ENCODE measurements at regions not wholly inside any gene's neighbourhood (a gene's known extent, or its start where the extent isn't known, plus 50 kb on each side); places are given as distances from the start of the nearest gene placed in this dataset.

DNA sequence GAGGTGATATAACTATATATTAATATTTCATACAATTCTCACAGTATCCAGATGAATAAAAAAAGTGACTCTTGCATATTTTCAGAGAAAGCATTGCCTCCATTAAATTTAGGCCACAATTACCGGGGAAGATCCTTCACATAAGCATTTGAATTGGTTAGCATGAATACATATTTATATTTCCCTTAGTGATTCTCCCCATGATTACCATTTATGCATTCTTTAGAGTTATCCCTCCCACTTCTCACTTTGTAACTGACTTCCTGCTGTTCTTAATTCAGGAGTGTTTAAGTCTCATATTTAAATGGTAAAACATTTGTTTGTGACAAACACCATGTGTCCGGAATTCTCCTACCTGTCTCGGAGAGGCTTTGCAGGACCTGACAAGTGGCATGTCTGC is 523.4 kb downstream of the CCDC85A start:
- Mint-ChIP-seq H3K36me3 (no peaks in the 10 kb centered on the region), H3K27ac (no peak overlapping the region), H3K9me3 (peaks cover 12 to 20% of the 10 kb centered on the region in 2 donors)
- DNase-seq (ENCODE audit: low spot score in 2 of 2) (no peak), ATAC-seq (no peak)

DNA sequence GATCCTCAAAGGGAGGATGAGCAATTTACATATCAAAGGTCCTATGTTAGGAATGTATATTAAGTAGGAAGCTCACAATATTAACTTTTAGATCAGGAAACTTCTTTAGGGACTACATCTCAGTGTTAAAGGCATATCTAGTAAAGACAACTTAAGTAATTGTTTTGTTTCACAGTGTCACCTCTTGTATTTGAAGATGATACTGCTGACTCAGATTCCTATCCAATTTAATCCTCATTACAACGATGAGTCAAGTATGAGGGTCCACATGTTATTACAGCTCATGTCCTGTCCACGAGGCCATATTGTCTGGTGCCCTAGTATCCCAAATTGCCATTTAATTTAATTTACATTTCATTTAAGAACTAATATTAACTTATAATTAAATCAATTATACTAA is 523.9 kb downstream of the CCDC85A start:
- DNase-seq (ENCODE audit: low spot score in 2 of 2) (no peak), ATAC-seq (no peak)
- H3K9me3 Mint-ChIP-seq, result peaks cover 14 to 21% of the 10 kb centered on the region in 2 donors
- H3K36me3 Mint-ChIP-seq, result no peaks in the 10 kb centered on the region
- H3K27ac Mint-ChIP-seq, result no peak overlapping the region

DNA sequence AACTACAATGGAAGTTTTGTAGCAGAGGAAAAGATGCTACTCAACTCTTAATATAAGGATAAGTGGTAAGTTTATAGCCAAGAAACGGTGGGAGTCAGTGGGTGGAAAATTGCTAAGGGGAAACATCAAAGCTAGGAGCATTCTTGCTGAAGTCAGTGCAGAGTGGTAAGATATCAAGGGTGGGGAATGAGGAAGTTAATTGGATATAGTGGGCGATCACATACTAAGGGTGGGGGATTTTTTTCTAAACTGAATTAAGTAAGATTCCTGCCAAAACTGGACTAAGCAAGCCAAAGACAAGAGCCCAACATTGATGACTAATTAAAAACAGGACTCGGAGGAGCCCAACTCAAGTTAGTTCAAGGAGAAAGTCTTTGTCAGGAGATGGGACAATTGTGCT is 525.4 kb downstream of the CCDC85A start:
- no peak for ATAC-seq
- no peak for DNase-seq (ENCODE audit: low spot score in 2 of 2)
- no peaks in the 10 kb centered on the region for H3K36me3 Mint-ChIP-seq
- H3K9me3 Mint-ChIP-seq, result peaks cover 17 to 18% of the 10 kb centered on the region in 2 donors
- H3K27ac Mint-ChIP-seq, result no peak overlapping the region

DNA sequence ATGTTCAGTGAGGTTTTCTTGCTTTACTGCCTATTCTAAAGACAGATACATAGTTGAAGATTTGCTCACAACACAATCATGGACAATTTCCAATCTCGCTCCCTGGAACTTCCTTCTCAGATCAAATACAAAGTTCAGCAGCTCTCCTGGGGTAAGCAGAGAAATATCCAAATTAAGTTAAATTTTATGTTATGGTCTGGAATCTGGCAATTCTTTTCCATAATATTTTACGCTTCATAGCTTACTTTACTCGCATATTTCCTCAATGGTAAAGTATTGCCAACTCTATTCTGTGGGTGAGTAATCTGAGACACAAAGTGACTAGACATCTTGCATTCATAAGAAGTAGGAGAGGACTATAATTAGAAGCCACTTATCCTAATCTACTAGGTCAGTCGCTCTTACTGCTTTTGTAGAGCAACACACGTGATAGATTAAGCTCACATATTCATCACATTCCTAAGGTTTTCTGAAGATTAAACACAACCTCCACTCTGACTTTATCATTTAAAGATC is 529.4 kb downstream of the CCDC85A start:
- no peak overlapping the region for H3K27ac Mint-ChIP-seq
- no peaks in the 10 kb centered on the region for H3K36me3 Mint-ChIP-seq
- no peak for ATAC-seq
- no peak for DNase-seq (ENCODE audit: low spot score in 2 of 2)
- peaks cover 15 to 21% of the 10 kb centered on the region in 2 donors for H3K9me3 Mint-ChIP-seq

DNA sequence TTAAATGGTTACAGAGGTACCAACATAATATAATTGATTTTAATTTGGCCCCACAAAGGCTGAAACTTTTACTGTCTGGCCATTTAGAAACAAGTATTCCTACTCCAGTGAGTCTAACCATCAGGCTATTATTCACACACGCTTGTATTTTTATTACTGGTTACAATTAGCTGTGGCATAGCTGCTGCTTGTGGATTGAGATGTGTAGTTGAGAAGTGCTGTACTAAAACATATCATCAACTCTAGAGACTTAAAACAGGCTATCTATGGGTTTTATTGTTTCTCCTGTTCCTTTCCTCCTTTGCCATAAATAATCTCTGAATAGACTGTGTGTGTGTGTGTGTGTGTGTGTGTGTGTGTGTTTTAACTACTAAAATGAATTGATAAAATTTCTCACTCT is 530.2 kb downstream of the CCDC85A start:
- H3K36me3 Mint-ChIP-seq, result no peaks in the 10 kb centered on the region
- peaks cover 11 to 16% of the 10 kb centered on the region in 2 donors for H3K9me3 Mint-ChIP-seq
- no peak overlapping the region for H3K27ac Mint-ChIP-seq
- ATAC-seq (no peak), DNase-seq (ENCODE audit: low spot score in 2 of 2) (no peak)

DNA sequence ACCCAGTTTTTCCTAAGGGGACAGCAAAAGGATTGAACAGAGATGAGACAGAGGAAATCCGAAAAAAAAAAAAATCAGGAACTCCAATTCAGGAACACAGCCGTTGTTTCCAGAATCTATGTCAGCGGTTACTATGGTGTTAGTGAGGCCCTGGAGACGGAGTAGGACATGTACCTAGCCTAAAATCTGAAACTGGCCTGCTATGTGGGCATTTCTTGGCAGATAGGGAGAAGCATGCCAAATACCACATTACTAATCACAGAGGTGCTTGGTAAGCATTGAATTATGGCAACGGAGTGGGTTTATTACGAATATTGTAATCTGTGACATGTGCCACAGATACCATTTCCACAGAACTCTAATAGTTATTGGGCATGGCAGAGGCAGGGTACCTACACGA is 530.6 kb downstream of the CCDC85A start:
- peaks cover 12 to 15% of the 10 kb centered on the region in 2 donors for H3K9me3 Mint-ChIP-seq
- no peak overlapping the region for H3K27ac Mint-ChIP-seq
- no peak for ATAC-seq
- DNase-seq (ENCODE audit: low spot score in 2 of 2), result no peak
- peaks cover 0 to 3% of the 10 kb centered on the region in 2 donors for H3K36me3 Mint-ChIP-seq

DNA sequence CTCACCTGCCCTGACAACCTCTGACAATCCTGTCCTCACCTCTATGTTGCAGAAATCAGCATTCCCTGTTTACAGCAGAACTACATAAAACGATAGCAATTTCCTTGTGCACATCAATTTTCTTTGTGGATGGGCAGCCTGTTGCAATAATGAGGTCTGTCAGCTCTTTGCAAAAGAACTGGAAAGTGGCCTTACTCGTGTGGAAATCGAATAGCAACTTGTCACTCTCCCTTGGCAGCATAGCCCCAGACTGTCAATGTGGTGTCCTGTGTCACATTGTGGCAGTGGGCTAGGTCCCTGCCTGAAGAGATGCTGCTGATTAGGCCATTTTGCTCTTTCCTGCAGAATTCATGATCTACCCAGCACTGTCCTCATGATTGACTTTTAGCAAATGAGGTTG is 531.9 kb downstream of the CCDC85A start:
- Mint-ChIP-seq H3K27ac (no peak overlapping the region), H3K36me3 (peaks cover 0 to 5% of the 10 kb centered on the region in 2 donors), H3K9me3 (peaks cover 12 to 19% of the 10 kb centered on the region in 2 donors)
- no peak for DNase-seq (ENCODE audit: low spot score in 2 of 2)
- no peak for ATAC-seq

DNA sequence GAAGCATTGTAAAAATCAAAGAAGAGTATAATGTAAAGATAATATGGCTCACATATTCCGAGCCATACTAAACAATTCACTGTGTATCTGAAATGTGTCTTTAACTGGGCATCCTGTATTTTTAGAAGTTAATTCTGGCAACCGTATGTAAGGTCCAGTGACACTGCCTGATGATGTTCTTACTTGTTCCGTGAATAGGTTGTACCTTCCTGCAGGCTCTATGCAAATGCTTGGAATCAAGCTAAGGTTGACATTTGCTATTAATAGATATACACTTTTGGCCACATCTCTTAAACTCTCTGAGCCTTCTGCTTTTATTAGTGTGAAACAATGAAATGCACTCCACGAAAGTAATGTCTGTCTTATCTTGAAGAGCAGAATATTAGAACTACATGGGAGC is 534.6 kb downstream of the CCDC85A start:
- peaks cover 0 to 5% of the 10 kb centered on the region in 2 donors for H3K36me3 Mint-ChIP-seq
- no peak overlapping the region for H3K27ac Mint-ChIP-seq
- ATAC-seq, result no peak
- DNase-seq (ENCODE audit: low spot score in 2 of 2), result no peak
- peaks cover 18 to 20% of the 10 kb centered on the region in 2 donors for H3K9me3 Mint-ChIP-seq

DNA sequence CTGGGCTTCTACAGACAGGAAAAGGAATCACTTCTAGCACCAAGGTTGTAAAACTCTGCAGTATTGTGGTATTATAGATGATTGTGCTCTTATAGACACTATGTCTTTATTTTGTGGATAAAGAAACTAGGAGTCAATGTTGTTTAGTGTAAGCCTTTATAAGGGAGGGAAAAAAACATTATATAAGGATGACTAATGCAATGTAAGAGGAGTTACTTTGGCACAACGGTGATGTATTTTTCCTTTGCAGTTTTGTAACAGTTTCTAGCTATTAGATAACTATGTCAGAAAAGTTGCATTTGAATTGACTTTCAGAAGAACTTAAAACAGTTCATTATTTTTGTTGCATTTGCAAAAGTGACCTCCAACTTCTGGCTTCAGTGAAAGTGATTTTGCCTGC is 545.4 kb downstream of the CCDC85A start:
- DNase-seq (ENCODE audit: low spot score in 2 of 2) (no peak), ATAC-seq (no peak)
- no peak overlapping the region for H3K27ac Mint-ChIP-seq
- no peaks in the 10 kb centered on the region for H3K36me3 Mint-ChIP-seq
- H3K9me3 Mint-ChIP-seq, result peaks cover 12 to 14% of the 10 kb centered on the region in 2 donors

DNA sequence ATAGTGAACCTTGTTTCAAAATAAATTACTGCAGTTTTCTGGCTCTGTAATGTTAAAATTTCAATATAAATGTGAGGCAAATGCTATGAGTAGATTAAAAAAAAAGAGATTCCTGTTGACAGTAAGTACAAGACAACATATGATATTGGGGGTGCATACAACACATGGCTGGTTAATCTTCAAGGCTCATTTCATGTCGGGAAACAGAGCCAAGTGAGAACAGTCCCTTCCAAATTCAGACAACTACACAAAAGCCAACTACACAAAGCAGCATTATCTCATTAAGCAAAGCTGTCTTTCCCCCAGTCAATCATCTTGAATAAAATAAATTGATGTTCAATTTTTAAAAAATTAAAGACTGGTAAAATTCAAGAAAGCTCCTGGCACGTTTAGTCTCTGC is 549.2 kb downstream of the CCDC85A start:
- DNase-seq (ENCODE audit: low spot score in 2 of 2), result no peak
- H3K36me3 Mint-ChIP-seq, result no peaks in the 10 kb centered on the region
- no peak for ATAC-seq
- H3K27ac Mint-ChIP-seq, result no peak overlapping the region
- peaks cover 11 to 14% of the 10 kb centered on the region in 2 donors for H3K9me3 Mint-ChIP-seq

DNA sequence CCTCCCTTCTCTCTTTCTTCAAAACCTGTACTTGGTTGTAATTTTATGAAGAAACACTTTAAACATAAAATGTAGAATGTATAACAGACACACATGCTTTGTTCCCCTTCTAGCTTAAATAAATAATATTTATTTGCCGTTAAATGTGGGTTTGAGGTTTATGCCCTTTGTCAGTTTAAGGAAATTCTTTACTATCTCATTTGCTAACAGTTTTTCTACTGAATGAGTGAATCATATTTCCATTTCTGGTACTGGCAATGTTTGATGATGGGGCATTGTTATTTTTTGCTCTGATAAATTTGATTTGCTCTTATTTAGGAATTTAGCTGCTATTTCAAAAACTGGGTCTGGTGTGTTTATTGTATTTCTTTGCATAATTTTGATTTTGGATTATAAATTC is 555.6 kb downstream of the CCDC85A start:
- DNase-seq (ENCODE audit: low spot score in 2 of 2) (no peak), ATAC-seq (no peak)
- no peak overlapping the region for H3K27ac Mint-ChIP-seq
- H3K9me3 Mint-ChIP-seq, result peaks cover 11% of the 10 kb centered on the region in 2 donors
- H3K36me3 Mint-ChIP-seq, result no peaks in the 10 kb centered on the region

DNA sequence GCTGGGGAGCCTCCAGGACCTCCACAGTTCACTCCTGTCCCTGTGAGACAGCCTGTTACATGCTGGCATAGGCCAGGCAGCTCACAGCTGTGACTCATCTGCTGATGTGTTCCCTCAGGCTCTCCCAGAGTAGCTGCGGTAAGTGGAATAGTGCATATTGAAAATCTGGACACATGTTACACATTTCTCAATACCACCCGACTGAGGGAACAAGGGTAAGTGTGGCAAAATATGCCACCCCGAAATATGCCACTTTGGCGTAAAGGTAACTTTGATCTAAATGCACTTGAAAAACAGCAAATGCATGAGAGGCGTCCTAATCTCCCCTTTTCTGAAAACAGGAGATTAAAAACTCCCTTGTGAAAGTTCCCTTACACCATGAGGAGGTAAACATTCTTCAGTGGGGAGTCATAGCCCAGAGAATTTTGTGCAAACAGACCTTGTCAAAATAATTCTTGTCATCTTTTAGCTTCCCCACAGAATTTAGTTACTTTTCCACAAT is 557.9 kb downstream of the CCDC85A start:
- ATAC-seq, result no peak
- Mint-ChIP-seq H3K36me3 (no peaks in the 10 kb centered on the region), H3K27ac (no peak overlapping the region), H3K9me3 (peaks cover 5 to 8% of the 10 kb centered on the region in 2 donors)
- no peak for DNase-seq (ENCODE audit: low spot score in 2 of 2)

DNA sequence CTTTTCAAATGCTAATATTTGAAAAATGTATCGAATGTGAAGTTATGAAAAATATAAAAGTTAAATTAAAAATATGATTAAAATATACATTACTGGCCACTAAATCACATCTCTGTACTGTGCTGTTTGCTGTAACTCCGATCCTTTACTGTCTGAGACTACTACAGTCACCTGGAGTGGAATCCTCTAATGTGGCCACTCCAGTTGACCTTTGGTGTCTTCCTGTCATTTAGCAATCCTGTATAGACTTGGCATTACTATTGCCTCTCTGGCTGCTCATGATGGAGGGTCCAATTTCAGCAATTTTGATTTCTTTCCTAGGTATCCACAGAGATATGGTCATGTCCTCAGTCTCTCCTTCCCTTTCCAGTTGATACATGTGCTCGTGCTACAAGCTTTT is 560.0 kb downstream of the CCDC85A start:
- Mint-ChIP-seq H3K36me3 (no peaks in the 10 kb centered on the region), H3K9me3 (peaks cover 5 to 12% of the 10 kb centered on the region in 2 donors), H3K27ac (no peak overlapping the region)
- no peak for ATAC-seq
- DNase-seq (ENCODE audit: low spot score in 2 of 2), result no peak

DNA sequence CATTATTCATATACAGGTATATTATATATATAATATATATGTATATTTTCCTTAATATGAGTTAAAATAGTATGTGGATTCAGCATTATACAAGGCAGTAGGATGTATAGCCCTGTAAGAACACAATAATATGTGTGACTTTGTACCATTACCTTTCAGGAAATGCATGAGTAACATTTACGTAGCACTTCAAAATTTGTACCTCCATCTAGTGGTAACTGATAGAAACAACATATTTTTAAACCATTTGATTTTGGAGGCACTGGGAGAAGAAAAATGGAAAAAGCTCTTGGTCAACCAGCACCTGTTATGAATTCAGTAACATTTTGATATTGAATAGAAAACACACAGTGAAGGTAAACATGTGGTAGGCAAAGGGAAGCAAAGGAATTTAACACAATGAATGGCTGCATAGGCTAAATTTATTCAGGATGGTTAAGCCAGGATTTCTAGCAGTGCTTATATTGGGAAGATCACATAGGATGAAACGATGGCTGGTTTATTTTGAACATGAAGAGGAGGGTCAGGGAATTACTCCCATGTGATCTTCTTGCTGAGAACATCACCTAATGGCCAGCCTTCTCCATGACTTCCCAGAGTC is 565.5 kb downstream of the CCDC85A start:
- H3K36me3 Mint-ChIP-seq, result no peaks in the 10 kb centered on the region
- no peak for DNase-seq (ENCODE audit: low spot score in 2 of 2)
- H3K27ac Mint-ChIP-seq, result no peak overlapping the region
- H3K9me3 Mint-ChIP-seq, result peaks cover 0 to 4% of the 10 kb centered on the region in 2 donors
- ATAC-seq, result no peak

DNA sequence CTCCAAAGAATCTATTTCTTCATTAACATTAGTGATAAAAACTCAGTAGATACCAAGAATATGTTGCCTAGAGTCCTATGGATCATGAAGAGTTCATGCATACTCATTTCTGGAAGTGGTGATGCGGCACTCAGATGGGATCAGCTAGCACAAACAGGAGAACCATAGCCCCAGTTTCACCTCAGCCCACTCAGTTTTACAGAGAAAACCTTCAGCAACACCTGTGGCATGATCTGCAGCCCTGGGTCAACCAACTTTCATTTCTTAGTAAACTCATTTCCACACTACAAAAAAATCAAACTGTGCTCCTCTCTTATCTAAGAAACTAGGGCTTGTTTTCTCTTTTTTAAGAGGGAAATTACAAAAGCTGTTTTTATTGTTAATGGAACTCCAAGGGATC is 569.4 kb downstream of the CCDC85A start:
- ATAC-seq, result no peak
- no peak overlapping the region for H3K27ac Mint-ChIP-seq

DNA sequence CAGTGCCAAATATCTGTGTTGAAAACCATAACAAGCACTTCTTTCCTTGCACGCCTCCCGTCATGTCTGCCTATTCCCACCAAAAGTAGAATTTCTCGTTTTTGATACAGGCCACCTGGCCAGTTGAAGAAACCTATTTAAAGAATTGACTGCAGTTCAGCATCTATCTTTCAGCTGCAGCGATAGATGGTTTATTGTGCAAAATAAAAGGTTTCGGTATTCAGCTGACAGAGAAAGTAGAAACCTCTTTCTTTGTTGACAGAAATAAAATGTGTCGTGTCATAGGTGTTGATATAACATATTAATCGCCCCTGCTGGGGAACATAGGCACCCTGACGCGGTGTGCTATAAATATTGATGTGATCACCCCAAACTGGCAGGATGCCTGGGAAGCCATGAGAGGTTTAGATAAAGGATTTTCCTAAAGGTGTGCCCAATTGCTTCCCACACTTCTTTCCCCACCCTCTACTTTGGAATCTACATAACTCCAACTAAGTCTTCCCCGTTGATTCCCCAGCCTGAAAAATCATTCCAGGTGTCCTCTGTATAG is 570.4 kb downstream of the CCDC85A start:
- Mint-ChIP-seq H3K36me3 (no peaks in the 10 kb centered on the region), H3K27ac (no peak overlapping the region), H3K9me3 (peaks cover 5 to 14% of the 10 kb centered on the region in 2 donors)
- ATAC-seq (no peak), DNase-seq (ENCODE audit: low spot score in 2 of 2) (no peak)

More for the DNA sequence above, 569.4 kb downstream of the CCDC85A start:
- Mint-ChIP-seq H3K36me3 (no peaks in the 10 kb centered on the region), H3K9me3 (peaks cover 0 to 8% of the 10 kb centered on the region in 2 donors)
- no peak for DNase-seq (ENCODE audit: low spot score in 2 of 2)

DNA sequence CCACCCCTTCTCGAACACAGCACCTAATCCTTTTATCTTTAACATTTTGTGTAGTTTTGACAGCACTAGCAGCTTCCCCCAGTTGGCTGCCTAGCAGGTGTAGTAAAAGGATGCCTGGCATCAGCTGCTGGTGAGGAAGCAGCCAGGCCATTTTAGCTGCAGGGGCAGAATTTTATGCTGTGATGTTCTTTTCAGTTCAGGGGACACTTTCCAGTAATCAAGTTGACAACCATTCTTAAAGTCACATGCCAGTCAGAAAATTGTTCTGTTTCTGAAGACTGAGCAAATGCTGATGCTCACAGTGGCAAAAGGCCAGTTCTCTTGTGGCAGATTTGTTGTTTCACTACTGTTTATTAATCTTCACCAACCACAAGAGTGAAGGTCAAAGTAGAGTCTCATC is 570.8 kb downstream of the CCDC85A start:
- Mint-ChIP-seq H3K36me3 (no peaks in the 10 kb centered on the region), H3K9me3 (peaks cover 5 to 14% of the 10 kb centered on the region in 2 donors), H3K27ac (no peak overlapping the region)
- no peak for ATAC-seq
- no peak for DNase-seq (ENCODE audit: low spot score in 2 of 2)

Data from activated naive CD4-positive, alpha-beta T cell treated with anti-CD3 and anti-CD28 coated beads, Interleukin-2, amount 50 U/mL, for 72 hours (primary cell).